Endothelial cell of umbilical vein (primary cell): ENCODE measurements at regions not wholly inside any gene's neighbourhood (a gene's known extent, or its start where the extent isn't known, plus 50 kb on each side); places are given as distances from the start of the nearest gene placed in this dataset.
"Not testable (repeated sequence)": the region's sequence is repeated elsewhere in the genome, so short reads cannot be mapped to it uniquely, and the experiment has no call there.

Experiments
- BruUV-seq: library from RNA; stranded (reverse); fragments of 400-500 nt; replicated peaks from 2 replicates; lab custom pipeline; 2021; lab: Mats Ljungman, UMichigan
- CTCF ChIA-PET: fragments of 300-600, 350-600 bp; sonication (Branson Sonifier 250); formaldehyde crosslinking; loops from one replicate; lab custom pipeline; 2021; ENCODE audit warnings: antibody characterized with exemption, inconsistent platforms; lab: Charles Lee
- POLR2A ChIA-PET: fragments of 300-600, 350-600 bp; sonication (Branson Sonifier 250); formaldehyde crosslinking; loops from one replicate; lab custom pipeline; 2021; ENCODE audit warnings: antibody characterized with exemption, inconsistent platforms; lab: Charles Lee
- DNase-seq: peaks from one replicate; pipeline ENCODE4 v3.0.0-alpha.2; 2011; ENCODE audit warnings: low read depth, low spot score
- FAIRE-seq: peaks from 2 replicates; lab custom pipeline; 2011; peaks lifted over from hg19 to GRCh38; lab: Jason Lieb, UNC
- H2AFZ ChIP-seq: 2 replicates; pipeline ENCODE4 v1.6.0; 2012; ENCODE audit warnings: low read depth, low read length, control low read depth, inconsistent platforms
- H3K27ac ChIP-seq: 2 replicates; pipeline ENCODE4 v1.5.1; 2011; ENCODE audit warnings: low read depth, mild to moderate bottlenecking, control low read depth, low read length, moderate library complexity; ENCODE audit not compliant: insufficient read depth
- H3K27me3 ChIP-seq, 2 experiments: 2 replicates each; pipeline versions ENCODE4 v1.6.0 to v1.6.1; 2011; ENCODE audit warnings: low read length in 2 of 2, mixed read lengths in 1 of 2; ENCODE audit not compliant: control insufficient read depth in 2 of 2, insufficient read depth in 2 of 2
- H3K36me3 ChIP-seq, 2 experiments: 2 replicates in 1 of 2; 3 replicates in 1 of 2; pipeline ENCODE4 v1.5.1; 2011; ENCODE audit warnings: low read length in 2 of 2, mild to moderate bottlenecking in 1 of 2, moderate library complexity in 1 of 2; ENCODE audit not compliant: control insufficient read depth in 2 of 2, insufficient read depth in 2 of 2; ENCODE audit errors: extremely low read depth in 1 of 2
- H3K4me1 ChIP-seq: 3 replicates; pipeline ENCODE4 v1.5.1; 2011; ENCODE audit warnings: mild to moderate bottlenecking, low read length; ENCODE audit not compliant: control insufficient read depth, insufficient read depth; ENCODE audit errors: extremely low read depth
- H3K4me2 ChIP-seq: 2 replicates; pipeline ENCODE4 v1.6.1; 2011; ENCODE audit warnings: low read length, control low read depth, mixed read lengths; ENCODE audit not compliant: insufficient read depth
- H3K4me3 ChIP-seq, 3 experiments: fragments of 200-600 bp in 1 of 3; sonication (generic), shearing (Covaris generic) in 1 of 3; replicated peaks in 1 of 3; 2 replicates each; pipeline ENCODE4 v1.5.1; 2011 to 2016; ENCODE audit warnings: control low read depth in 3 of 3, low read length in 3 of 3, mild to moderate bottlenecking in 2 of 3, inconsistent platforms in 1 of 3, low read depth in 1 of 3, moderate library complexity in 1 of 3; ENCODE audit not compliant: insufficient read depth in 1 of 3
- H3K79me2 ChIP-seq: 2 replicates; pipeline ENCODE4 v1.6.0; 2012; ENCODE audit warnings: low read length, inconsistent platforms; ENCODE audit not compliant: control insufficient read depth, insufficient read depth
- H3K9ac ChIP-seq: replicated peaks from 2 replicates; pipeline ENCODE3; 2011; ENCODE audit warnings: low read length, control low read depth; ENCODE audit not compliant: insufficient read depth; ENCODE audit errors: extremely low read depth
- H3K9me1 ChIP-seq: replicated peaks from 3 replicates; pipeline ENCODE4 v1.6.0; 2011; ENCODE audit warnings: mild to moderate bottlenecking, low read length; ENCODE audit not compliant: control insufficient read depth, insufficient read depth; ENCODE audit errors: extremely low read depth
- H3K9me3 ChIP-seq: replicated peaks from 2 replicates; pipeline ENCODE4 v1.5.1; 2012; ENCODE audit warnings: low read length, inconsistent platforms; ENCODE audit not compliant: control insufficient read depth, insufficient read depth
- H4K20me1 ChIP-seq: replicated peaks from 2 replicates; pipeline ENCODE3; 2011; ENCODE audit warnings: mild to moderate bottlenecking, low read length; ENCODE audit not compliant: control insufficient read depth, insufficient read depth; ENCODE audit errors: extremely low read depth
- FOS ChIP-seq: IDR thresholded peaks from 2 replicates; pipeline ENCODE4 v1.6.1; 2011; ENCODE audit warnings: mild to moderate bottlenecking, low read length, moderate library complexity, borderline replicate concordance; ENCODE audit not compliant: insufficient read depth
- JUN ChIP-seq: IDR thresholded peaks from 2 replicates; pipeline ENCODE4 v1.6.1; 2011; ENCODE audit warnings: borderline replicate concordance, low read depth; ENCODE audit not compliant: insufficient read length, insufficient read depth
- POLR2AphosphoS5 ChIP-seq: IDR thresholded peaks from 2 replicates; pipeline ENCODE4 v1.6.1; 2012; ENCODE audit warnings: low read depth, mild to moderate bottlenecking, control low read depth, low read length, moderate library complexity; ENCODE audit not compliant: insufficient read depth
- dilution Hi-C: fragments of 300-500 bp; cut with MboI; formaldehyde crosslinking; loops from one replicate; pipeline ENCODE4 v1.15.0; 2019; ENCODE audit warnings: low sequenced_read_pairs; ENCODE audit not compliant: extremely low pct_ligation_motif_present
- intact Hi-C: fragments of 100-400 bp; cut with micrococcal nuclease; formaldehyde crosslinking; loops from one replicate; pipeline ENCODE4 v1.10.0; 2022

GRCh38 chr12:68483592-68484383 is 126.9 kb upstream of the RAP1B start:
- peaks cover 7% of the 10 kb centered on the region for H3K4me1 ChIP-seq
- POLR2A ChIA-PET: no interaction called here
- H2AFZ ChIP-seq: no peak overlapping the region
- H3K9me1 ChIP-seq: no peaks in the 10 kb centered on the region
- dilution Hi-C loops (no loop called here), intact Hi-C loops (no loop called here)
- TF ChIP-seq FOS (peak; percentile 71), JUN (peak; percentile 75), POLR2AphosphoS5 (no peak)
- no peaks in the 10 kb centered on the region for H4K20me1 ChIP-seq
- H3K9ac ChIP-seq: no peak overlapping the region
- no peaks in the 10 kb centered on the region for H3K79me2 ChIP-seq
- CTCF ChIA-PET: interaction anchor here (0.8 to 1.2 kb wide), 2 partner anchors 29 to 37 kb away, joined by 3 to 4 read pairs; no protein-coding TSS in a partner anchor
- H3K27me3 ChIP-seq: peaks cover 0 to 1% of the 10 kb centered on the region in 2 experiments
- H3K36me3 ChIP-seq: no peaks in the 10 kb centered on the region
- peak overlapping the region; percentile 53 for H3K4me2 ChIP-seq
- no peak overlapping the region for H3K4me3 ChIP-seq
- DNase-seq: peak; percentile 56
- peak; percentile 85 for FAIRE-seq
- peak overlapping the region; percentile 20 for H3K27ac ChIP-seq
- H3K9me3 ChIP-seq: no peaks in the 10 kb centered on the region
- BruUV-seq: no TSS peak

GRCh38 chr12:68484578-68484977 is 126.1 kb upstream of the RAP1B start:
- H3K9me3 ChIP-seq, H3K36me3 ChIP-seq, H3K4me3 ChIP-seq, dilution Hi-C loops, FAIRE-seq, DNase-seq, H2AFZ ChIP-seq, H4K20me1 ChIP-seq, H3K79me2 ChIP-seq, CTCF ChIA-PET, H3K27me3 ChIP-seq, POLR2A ChIA-PET, H3K27ac ChIP-seq, H3K9ac ChIP-seq, BruUV-seq, H3K4me1 ChIP-seq, intact Hi-C loops, H3K4me2 ChIP-seq, H3K9me1 ChIP-seq: not testable (repeated sequence)

GRCh38 chr12:68486449-68486848 is 124.2 kb upstream of the RAP1B start:
- H3K79me2 ChIP-seq, intact Hi-C loops, H3K36me3 ChIP-seq, H3K9ac ChIP-seq, CTCF ChIA-PET, H3K27me3 ChIP-seq, H3K9me3 ChIP-seq, H3K4me2 ChIP-seq, H3K4me1 ChIP-seq, dilution Hi-C loops, H3K9me1 ChIP-seq, POLR2A ChIA-PET, BruUV-seq, FAIRE-seq, DNase-seq, H4K20me1 ChIP-seq, H3K4me3 ChIP-seq, H3K27ac ChIP-seq, H2AFZ ChIP-seq: not testable (repeated sequence)
